OCI-LY7 (cell line): ENCODE measurements at regions not wholly inside any gene's neighbourhood (a gene's known extent, or its start where the extent isn't known, plus 50 kb on each side); places are given as distances from the start of the nearest gene placed in this dataset.

ENCODE experiments used
- BruUV-seq: library from RNA; stranded (reverse); fragments of 400-500 nt; replicated peaks from 2 replicates; lab custom pipeline; 2021; lab: Mats Ljungman, UMichigan
- CTCF ChIA-PET: fragments of 300-600 bp; sonication (Branson Sonifier 250); formaldehyde crosslinking; loops from one replicate; lab custom pipeline; 2022; ENCODE audit warnings: antibody characterized with exemption; ENCODE audit not compliant: unreplicated experiment; lab: Charles Lee
- POLR2A ChIA-PET: fragments of 300-600 bp; sonication (Branson Sonifier 250); formaldehyde crosslinking; loops from one replicate; lab custom pipeline; 2022; ENCODE audit warnings: antibody characterized with exemption; lab: Charles Lee
- DNase-seq: peaks from one replicate; pipeline ENCODE4 v3.0.0-alpha.2; 2015; ENCODE audit warnings: low spot score
- H2AFZ ChIP-seq: fragments of 200-600 bp; sonication (generic), shearing (Covaris generic); 2 replicates; pipeline ENCODE4 v1.6.1; 2014; ENCODE audit warnings: mild to moderate bottlenecking, antibody characterized with exemption, low read length, moderate library complexity
- H3K27ac ChIP-seq: fragments of 200-600 bp; sonication (generic); 2 replicates; pipeline ENCODE4 v1.5.1; 2014; ENCODE audit warnings: mixed run types, low read depth, mild to moderate bottlenecking, moderate library complexity, low read length, inconsistent platforms; ENCODE audit not compliant: poor library complexity, severe bottlenecking
- H3K36me3 ChIP-seq: fragments of 200-600 bp; sonication (generic); 2 replicates; pipeline ENCODE4 v1.6.1; 2014; ENCODE audit warnings: mild to moderate bottlenecking, antibody characterized with exemption, low read length, moderate library complexity, mixed read lengths; ENCODE audit not compliant: insufficient read depth
- H3K4me1 ChIP-seq: fragments of 200-600 bp; sonication (generic); 2 replicates; pipeline ENCODE4 v1.5.1; 2014; ENCODE audit warnings: mild to moderate bottlenecking, low read length; ENCODE audit not compliant: insufficient read depth, poor library complexity, severe bottlenecking
- H3K4me2 ChIP-seq: fragments of 200-600 bp; sonication (generic); 2 replicates; pipeline ENCODE4 v1.6.1; 2014; ENCODE audit warnings: mild to moderate bottlenecking, low read length
- H3K4me3 ChIP-seq: fragments of 200-600 bp; sonication (generic); 2 replicates; pipeline ENCODE4 v1.5.1; 2014; ENCODE audit warnings: mild to moderate bottlenecking, low read depth, low read length; ENCODE audit not compliant: poor library complexity, severe bottlenecking
- H3K79me2 ChIP-seq: fragments of 200-600 bp; sonication (generic); 2 replicates; pipeline ENCODE4 v1.6.1; 2016; ENCODE audit warnings: low read depth, mild to moderate bottlenecking, low read length, moderate library complexity, mixed read lengths; ENCODE audit not compliant: insufficient read depth
- H3K9me2 ChIP-seq: fragments of 200-600 bp; sonication (generic); 2 replicates; pipeline ENCODE4 v1.6.1; 2016; ENCODE audit warnings: mild to moderate bottlenecking, low read length, mixed read lengths; ENCODE audit not compliant: insufficient read depth
- H3K9me3 ChIP-seq: fragments of 200-600 bp; sonication (generic); 2 replicates; pipeline ENCODE4 v1.6.1; 2014; ENCODE audit warnings: mild to moderate bottlenecking, mixed run types, low read length, mixed read lengths
- H4K20me1 ChIP-seq: fragments of 200-600 bp; sonication (generic); 2 replicates; pipeline ENCODE4 v1.6.1; 2014; ENCODE audit warnings: mild to moderate bottlenecking, antibody characterized with exemption, low read length, moderate library complexity, mixed read lengths; ENCODE audit not compliant: insufficient read depth
- CTCF ChIP-seq: fragments of 200-600 bp; sonication (generic); conservative IDR thresholded peaks from 2 replicates; pipeline ENCODE4 v1.5.1; 2014; ENCODE audit warnings: mild to moderate bottlenecking, antibody characterized with exemption, low read length, moderate library complexity, mixed read lengths
- EZH2phosphoT487 ChIP-seq: fragments of 200-600 bp; sonication (generic); IDR thresholded peaks from 2 replicates; pipeline ENCODE4 v1.6.1; 2018; ENCODE audit warnings: low read depth, borderline replicate concordance, mild to moderate bottlenecking, mixed run types, antibody characterized with exemption, low read length, moderate library complexity, mixed read lengths
- intact Hi-C: fragments of 100-400 bp; cut with micrococcal nuclease; formaldehyde crosslinking; loops from one replicate; pipeline ENCODE4 v1.10.0; 2022; ENCODE audit not compliant: unreplicated experiment

GRCh38 chr6:106745824-106746582 lies 116.6 kb downstream of the QRSL1 start:
- Histone ChIP-seq H3K79me2 (no peaks in the 10 kb centered on the region), H3K4me1 (peaks cover 15% of the 10 kb centered on the region), H3K9me3 (peaks cover 10% of the 10 kb centered on the region; the same call in 1 of the 2 replicates), H3K4me3 (no peak overlapping the region), H3K9me2 (no peaks in the 10 kb centered on the region), H3K4me2 (no peak overlapping the region), H2AFZ (no peak overlapping the region), H3K27ac (no peak overlapping the region), H3K36me3 (no peaks in the 10 kb centered on the region), H4K20me1 (no peaks in the 10 kb centered on the region)
- ChIA-PET POLR2A (interaction anchor here (1.4 to 1.6 kb wide), 4 partner anchors 10 to 143 kb away, joined by 3 to 6 read pairs (median 4); no protein-coding TSS in a partner anchor), CTCF (interaction anchor here (1.6 kb wide), 1 partner anchor 18 kb away, joined by 4 read pairs; no protein-coding TSS in a partner anchor)
- no TSS peak for BruUV-seq
- TF ChIP-seq EZH2phosphoT487 (no peak), CTCF (no peak)
- no peak for DNase-seq
- intact Hi-C loops = no loop called here

- H3K9me3 ChIP-seq = peaks cover 10% of the 10 kb centered on the region; the same call in 1 of the 2 replicates
- no peak for TF ChIP-seq CTCF
- TF ChIP-seq EZH2phosphoT487 = no peak
- no peaks in the 10 kb centered on the region for H4K20me1 ChIP-seq
- ChIA-PET POLR2A (interaction anchor here (0.7 to 2.4 kb wide), 7 partner anchors 8 to 102 kb away, joined by 3 to 6 read pairs (median 4); no protein-coding TSS in a partner anchor), CTCF (interaction anchor here (1.6 kb wide), 1 partner anchor 17 kb away, joined by 4 read pairs; no protein-coding TSS in a partner anchor)
- H2AFZ ChIP-seq = no peak overlapping the region
- intact Hi-C loops = no loop called here
- BruUV-seq = no TSS peak
- no peaks in the 10 kb centered on the region for H3K9me2 ChIP-seq
- no peak for DNase-seq
- peaks cover 10% of the 10 kb centered on the region for H3K4me1 ChIP-seq
- H3K4me2 ChIP-seq = no peak overlapping the region
- no peaks in the 10 kb centered on the region for H3K36me3 ChIP-seq
- no peak overlapping the region for H3K27ac ChIP-seq
- no peaks in the 10 kb centered on the region for H3K79me2 ChIP-seq
- H3K4me3 ChIP-seq = no peak overlapping the region
Measured at GRCh38 chr6:106745197-106745770, 115.9 kb downstream of the QRSL1 start.
